ENCODE measurements at regions not wholly inside any gene's neighbourhood (a gene's known extent, or its start where the extent isn't known, plus 50 kb on each side); places are given as distances from the start of the nearest gene placed in this dataset.

GRCh38 chr2:5978131-5978751, 286.1 kb downstream of the SOX11 start:
- Histone ChIP-seq H3K4me1 (ENCODE audit: insufficient read depth, low read length) (no peaks in the 10 kb centered on the region), H2AFZ (ENCODE audit: low read length) (no peak overlapping the region), H3K36me3 (ENCODE audit: low read depth, low read length) (no peaks in the 10 kb centered on the region), H3K4me3 (ENCODE audit: low read length) (no peak overlapping the region), H3K9me2 (replicated peaks; ENCODE audit: low read length) (no peaks in the 10 kb centered on the region), H3K27me3 (ENCODE audit: low read length) (0 out of 2 replicates have a peak, but pooled peaks cover 6% of the 10 kb centered on the region), H4K20me1 (ENCODE audit: low read length) (no peaks in the 10 kb centered on the region), H3K9ac (ENCODE audit: low read length) (no peak overlapping the region), H3K27ac (ENCODE audit: low read length) (no peak overlapping the region), H3F3A (ENCODE audit: low read length, unreplicated experiment) (no peaks in the 10 kb centered on the region), H3K9me3 (ENCODE audit: low read length) (no peaks in the 10 kb centered on the region), H3K79me2 (ENCODE audit: low read length) (no peaks in the 10 kb centered on the region), H3K4me2 (ENCODE audit: low read length) (no peak overlapping the region)
- POLR2A ChIA-PET (ENCODE audit: unreplicated experiment) = no interaction called here
- CTCF ChIA-PET = no interaction called here
- no TSS peak for BruUV-seq (replicated peaks)
- no peak for TF ChIP-seq EZH2phosphoT487 (IDR thresholded peaks at IDR 0.05; ENCODE audit: borderline replicate concordance, low read length)
- TF ChIP-seq EZH2 (IDR thresholded peaks at IDR 0.05; ENCODE audit: low read length, unreplicated experiment) = no peak
- TF ChIP-seq, protein P1, sequence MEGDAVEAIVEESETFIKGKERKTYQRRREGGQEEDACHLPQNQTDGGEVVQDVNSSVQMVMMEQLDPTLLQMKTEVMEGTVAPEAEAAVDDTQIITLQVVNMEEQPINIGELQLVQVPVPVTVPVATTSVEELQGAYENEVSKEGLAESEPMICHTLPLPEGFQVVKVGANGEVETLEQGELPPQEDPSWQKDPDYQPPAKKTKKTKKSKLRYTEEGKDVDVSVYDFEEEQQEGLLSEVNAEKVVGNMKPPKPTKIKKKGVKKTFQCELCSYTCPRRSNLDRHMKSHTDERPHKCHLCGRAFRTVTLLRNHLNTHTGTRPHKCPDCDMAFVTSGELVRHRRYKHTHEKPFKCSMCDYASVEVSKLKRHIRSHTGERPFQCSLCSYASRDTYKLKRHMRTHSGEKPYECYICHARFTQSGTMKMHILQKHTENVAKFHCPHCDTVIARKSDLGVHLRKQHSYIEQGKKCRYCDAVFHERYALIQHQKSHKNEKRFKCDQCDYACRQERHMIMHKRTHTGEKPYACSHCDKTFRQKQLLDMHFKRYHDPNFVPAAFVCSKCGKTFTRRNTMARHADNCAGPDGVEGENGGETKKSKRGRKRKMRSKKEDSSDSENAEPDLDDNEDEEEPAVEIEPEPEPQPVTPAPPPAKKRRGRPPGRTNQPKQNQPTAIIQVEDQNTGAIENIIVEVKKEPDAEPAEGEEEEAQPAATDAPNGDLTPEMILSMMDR (conservative IDR thresholded peaks at IDR 0.05; ENCODE audit: low read depth, low read length) = no peak
- DNase-seq (no peak), ATAC-seq (no peak)
- intact Hi-C loops (cut with micrococcal nuclease) = no loop called here

DNA sequence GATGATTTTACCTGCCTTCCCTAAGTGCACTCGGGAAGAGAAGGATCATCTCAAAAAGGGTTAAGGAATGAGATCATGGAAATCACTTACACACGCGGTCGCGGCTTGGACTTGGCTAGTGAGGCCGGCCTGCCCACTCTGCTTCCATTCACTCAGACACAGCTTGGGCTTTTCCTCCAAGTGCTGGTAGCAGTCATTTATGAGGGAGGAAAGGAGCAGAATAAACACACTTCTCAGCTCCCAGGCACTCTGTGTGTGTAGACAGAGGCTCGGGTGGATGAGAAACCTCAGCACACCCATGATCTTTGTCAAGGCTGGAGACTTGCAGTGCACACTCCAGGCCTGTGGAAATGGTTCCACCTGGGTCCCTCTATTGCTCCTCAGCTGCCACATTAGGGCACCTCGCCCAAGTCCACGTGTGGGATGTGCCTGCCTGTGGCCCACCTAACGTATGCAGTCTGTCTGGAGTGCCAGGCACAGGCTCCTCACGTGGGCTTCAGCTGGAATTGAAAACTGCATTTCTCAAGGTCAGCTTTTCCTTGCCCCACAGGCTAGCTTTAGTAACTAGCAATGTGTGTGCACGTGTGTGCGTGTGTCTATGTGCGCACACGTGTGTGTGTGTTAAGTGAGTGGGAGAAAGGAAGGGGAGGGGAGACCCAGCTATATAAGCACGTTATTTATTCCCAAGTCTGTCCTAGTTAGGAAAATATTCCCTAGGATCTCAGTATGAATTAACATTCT, 288.4 kb downstream of the SOX11 start:
- no peak for TF ChIP-seq EZH2phosphoT487 (IDR thresholded peaks at IDR 0.05; ENCODE audit: borderline replicate concordance, low read length)
- TF ChIP-seq, protein P1 (conservative IDR thresholded peaks at IDR 0.05; ENCODE audit: low read depth, low read length) = no peak
- TF ChIP-seq EZH2 (IDR thresholded peaks at IDR 0.05; ENCODE audit: low read length, unreplicated experiment) = no peak
- no peaks in the 10 kb centered on the region for H3K4me1 ChIP-seq (ENCODE audit: insufficient read depth, low read length)
- POLR2A ChIA-PET (ENCODE audit: unreplicated experiment) = no interaction called here
- no peaks in the 10 kb centered on the region for H3K9me3 ChIP-seq (ENCODE audit: low read length)
- DNase-seq = no peak
- H4K20me1 ChIP-seq (ENCODE audit: low read length) = no peaks in the 10 kb centered on the region
- H3K36me3 ChIP-seq (ENCODE audit: low read depth, low read length) = no peaks in the 10 kb centered on the region
- H3K27ac ChIP-seq (ENCODE audit: low read length) = no peak overlapping the region
- H3K27me3 ChIP-seq (ENCODE audit: low read length) = peaks cover 7% of the 10 kb centered on the region; the same call in 1 of the 2 replicates
- no peak overlapping the region for H3K9ac ChIP-seq (ENCODE audit: low read length)
- intact Hi-C loops (cut with micrococcal nuclease) = no loop called here
- no peaks in the 10 kb centered on the region for H3K9me2 ChIP-seq (replicated peaks; ENCODE audit: low read length)
- CTCF ChIA-PET = no interaction called here
- BruUV-seq (replicated peaks) = no TSS peak
- H2AFZ ChIP-seq (ENCODE audit: low read length) = no peak overlapping the region
- H3K4me3 ChIP-seq (ENCODE audit: low read length) = no peak overlapping the region
- H3K79me2 ChIP-seq (ENCODE audit: low read length) = no peaks in the 10 kb centered on the region
- no peaks in the 10 kb centered on the region for H3F3A ChIP-seq (ENCODE audit: low read length, unreplicated experiment)
- no peak for ATAC-seq
- no peak overlapping the region for H3K4me2 ChIP-seq (ENCODE audit: low read length)
